Adipose tissue (tissue), 3 donors: ENCODE measurements at regions not wholly inside any gene's neighbourhood (a gene's known extent, or its start where the extent isn't known, plus 50 kb on each side); places are given as distances from the start of the nearest gene placed in this dataset.

Experiments
- H3K27ac ChIP-seq: one replicate; pipeline ENCODE4 v1.5.1; 2013; ENCODE audit warnings: low read depth, low read length
- WGBS, 3 donors: extraction: QIAGEN DNeasy Blood & Tissue Kit; methylation state at CpG; one replicate each; pipeline ENCODE4 v1.1.7; 2013; 5-methylcytosine and 5-hydroxymethylcytosine counted together
- donor health status: healthy with polysubstance abuse.
- donor health status: Bipolar disorder and iron deficiency.
- donor health status: healthy.

GRCh38 chr20:1707588-1708449 lies 50.2 kb upstream of the SIRPG start:
- WGBS, 3 donors, result 50 to 51% (median 51%) methylated on average over 6 of the region's 6 CpGs
- H3K27ac ChIP-seq, result no peak overlapping the region
